Hepatocyte (in vitro differentiated cells): ENCODE measurements at regions not wholly inside any gene's neighbourhood (a gene's known extent, or its start where the extent isn't known, plus 50 kb on each side); places are given as distances from the start of the nearest gene placed in this dataset.

Experiments used
- CTCF ChIP-seq: fragments of 200-600 bp; sonication (generic); IDR thresholded peaks from 2 replicates; pipeline ENCODE4 v1.5.1; 2016; ENCODE audit warnings: antibody characterized with exemption, mild to moderate bottlenecking; ENCODE audit not compliant: poor library complexity
- EZH2 ChIP-seq: fragments of 200-600 bp; sonication (generic); IDR thresholded peaks from 2 replicates; pipeline ENCODE4 v1.6.1; 2016; ENCODE audit warnings: antibody characterized with exemption, mild to moderate bottlenecking, borderline replicate concordance
- EZH2phosphoT487 ChIP-seq: fragments of 200-600 bp; sonication (generic); IDR thresholded peaks from one replicate; pipeline ENCODE4 v1.6.1; 2018; ENCODE audit warnings: antibody characterized with exemption, mild to moderate bottlenecking, low read depth, moderate library complexity; ENCODE audit not compliant: unreplicated experiment, severe bottlenecking

GRCh38 chr7:42574685-42575084 lies 337.2 kb downstream of the C7orf25 start:
- no peak for TF ChIP-seq EZH2phosphoT487
- peak; percentile 40 for TF ChIP-seq CTCF
- no peak for TF ChIP-seq EZH2
